ENCODE measurements at regions not wholly inside any gene's neighbourhood (a gene's known extent, or its start where the extent isn't known, plus 50 kb on each side); places are given as distances from the start of the nearest gene placed in this dataset.

- DNase-seq (ENCODE audit: low read depth, low spot score): no peak
- in situ Hi-C loops (cut with HindIII; ENCODE audit: low sequenced_read_pairs): no loop called here
- no peak overlapping the region for H3K4me3 ChIP-seq (ENCODE audit: low read depth, low read length)
- no peak for TF ChIP-seq CTCF (IDR thresholded peaks at IDR 0.05; ENCODE audit: low read depth, low read length)
Measured at GRCh38 chr5:21145376-21145775, 1157.4 kb upstream of the CDH18 start.

GRCh38 chr5:21143686-21144085, 1155.7 kb upstream of the CDH18 start:
- DNase-seq (ENCODE audit: low read depth, low spot score): no peak
- in situ Hi-C loops (cut with HindIII; ENCODE audit: low sequenced_read_pairs): no loop called here
- no peak overlapping the region for H3K4me3 ChIP-seq (ENCODE audit: low read depth, low read length)
- no peak for TF ChIP-seq CTCF (IDR thresholded peaks at IDR 0.05; ENCODE audit: low read depth, low read length)

- no peak for TF ChIP-seq CTCF (IDR thresholded peaks at IDR 0.05; ENCODE audit: low read depth, low read length)
- in situ Hi-C loops (cut with HindIII; ENCODE audit: low sequenced_read_pairs): no loop called here
- no peak overlapping the region for H3K4me3 ChIP-seq (ENCODE audit: low read depth, low read length)
- no peak for DNase-seq (ENCODE audit: low read depth, low spot score)
Measured at GRCh38 chr5:21142791-21143190, 1154.8 kb upstream of the CDH18 start.

- in situ Hi-C loops (cut with HindIII; ENCODE audit: low sequenced_read_pairs): no loop called here
- no peak overlapping the region for H3K4me3 ChIP-seq (ENCODE audit: low read depth, low read length)
- DNase-seq (ENCODE audit: low read depth, low spot score): no peak
- TF ChIP-seq CTCF (IDR thresholded peaks at IDR 0.05; ENCODE audit: low read depth, low read length): no peak
Measured at GRCh38 chr5:21140987-21141386, 1153.0 kb upstream of the CDH18 start.

GRCh38 chr5:21126236-21126635, 1138.2 kb upstream of the CDH18 start:
- TF ChIP-seq CTCF (IDR thresholded peaks at IDR 0.05; ENCODE audit: low read depth, low read length): no peak
- in situ Hi-C loops (cut with HindIII; ENCODE audit: low sequenced_read_pairs): no loop called here

GRCh38 chr5:21125238-21125983, 1137.4 kb upstream of the CDH18 start:
- TF ChIP-seq CTCF (IDR thresholded peaks at IDR 0.05; ENCODE audit: low read depth, low read length): no peak
- DNase-seq (ENCODE audit: low read depth, low spot score): peak; percentile 2
- in situ Hi-C loops (cut with HindIII; ENCODE audit: low sequenced_read_pairs): no loop called here
- no peak overlapping the region for H3K4me3 ChIP-seq (ENCODE audit: low read depth, low read length)

More at GRCh38 chr5:21126236-21126635, 1138.2 kb upstream of the CDH18 start:
- no peak for DNase-seq (ENCODE audit: low read depth, low spot score)
- no peak overlapping the region for H3K4me3 ChIP-seq (ENCODE audit: low read depth, low read length)
